Liver (tissue), 8 donors: ENCODE measurements at regions not wholly inside any gene's neighbourhood (a gene's known extent, or its start where the extent isn't known, plus 50 kb on each side); places are given as distances from the start of the nearest gene placed in this dataset.

Experiments used
- DNase-seq: peaks from one replicate; pipeline ENCODE4 v3.0.0-alpha.2; 2017; ENCODE audit warnings: low spot score
- H3K27ac ChIP-seq, 2 donors: one replicate each; pipeline ENCODE4 v1.7.0; 2013; ENCODE audit warnings: inconsistent platforms in 2 of 2, low read length in 2 of 2, control low read depth in 1 of 2, low read depth in 1 of 2, mild to moderate bottlenecking in 1 of 2
- H3K27me3 ChIP-seq, 4 donors: one replicate each; pipeline versions ENCODE4 v1.6.1 to v1.7.0; 2013; ENCODE audit warnings: low read length in 3 of 4, inconsistent platforms in 1 of 4, mild to moderate bottlenecking in 1 of 4, moderate library complexity in 1 of 4; ENCODE audit not compliant: control insufficient read depth in 4 of 4, insufficient read depth in 4 of 4
- H3K36me3 ChIP-seq, 4 donors: one replicate each; pipeline versions ENCODE4 v1.6.1 to v1.7.0; 2013; ENCODE audit warnings: low read length in 3 of 4, mild to moderate bottlenecking in 3 of 4, low read depth in 1 of 4, moderate library complexity in 1 of 4; ENCODE audit not compliant: control insufficient read depth in 4 of 4, insufficient read depth in 3 of 4
- H3K4me1 ChIP-seq, 4 donors: one replicate each; pipeline versions ENCODE4 v1.6.1 to v1.7.0; 2013; ENCODE audit warnings: low read length in 3 of 4, mild to moderate bottlenecking in 3 of 4, moderate library complexity in 1 of 4; ENCODE audit not compliant: control insufficient read depth in 4 of 4, insufficient read depth in 4 of 4
- H3K4me3 ChIP-seq, 3 donors: one replicate each; pipeline versions ENCODE4 v1.6.1 to v1.7.0; 2013; ENCODE audit warnings: low read length in 3 of 3, control low read depth in 1 of 3, low read depth in 1 of 3, mild to moderate bottlenecking in 1 of 3
- H3K9ac ChIP-seq, 2 donors: one replicate each; pipeline ENCODE4 v1.7.0; 2013; ENCODE audit warnings: low read length in 2 of 2, mild to moderate bottlenecking in 2 of 2, moderate library complexity in 2 of 2, control low read depth in 1 of 2, low read depth in 1 of 2
- H3K9me3 ChIP-seq, 4 donors: one replicate each; pipeline versions ENCODE4 v1.6.1 to v1.7.0; 2013; ENCODE audit warnings: low read length in 3 of 4; ENCODE audit not compliant: control insufficient read depth in 4 of 4
- ATF3 ChIP-seq: IDR thresholded peaks from 2 replicates; pipeline ENCODE4 v1.6.1; 2016; ENCODE audit warnings: antibody characterized with exemption
- CTCF ChIP-seq: fragments of 150-350 bp; IDR thresholded peaks from 2 replicates; pipeline ENCODE4 v1.5.1; 2017; ENCODE audit warnings: improper control_type of control experiment, low read depth, low read length; ENCODE audit not compliant: missing input control
- EGR1 ChIP-seq, 2 donors: IDR thresholded peaks; 2 replicates each; pipeline ENCODE4 v1.6.1; 2016 to 2018; ENCODE audit warnings: antibody characterized with exemption in 2 of 2, low read depth in 2 of 2
- FOXA1 ChIP-seq: IDR thresholded peaks from 2 replicates; pipeline ENCODE4 v1.6.1; 2016; ENCODE audit warnings: antibody characterized with exemption
- FOXA2 ChIP-seq: IDR thresholded peaks from 2 replicates; pipeline ENCODE4 v1.6.1; 2016; ENCODE audit warnings: antibody characterized with exemption
- GABPA ChIP-seq, 2 donors: IDR thresholded peaks in 1 of 2; conservative IDR thresholded peaks in 1 of 2; 2 replicates each; pipeline ENCODE4 v1.6.1; 2016; ENCODE audit warnings: antibody characterized with exemption in 2 of 2, mild to moderate bottlenecking in 1 of 2, moderate library complexity in 1 of 2
- HNF4A ChIP-seq, 2 donors: conservative IDR thresholded peaks; 2 replicates each; pipeline ENCODE4 v1.6.1; 2016; ENCODE audit warnings: antibody characterized with exemption in 2 of 2, mild to moderate bottlenecking in 2 of 2
- HNF4G ChIP-seq: IDR thresholded peaks from 2 replicates; pipeline ENCODE4 v1.6.1; 2016; ENCODE audit warnings: antibody characterized with exemption
- JUND ChIP-seq, 2 donors: IDR thresholded peaks; 2 replicates each; pipeline ENCODE4 v1.6.1; 2016; ENCODE audit warnings: antibody characterized with exemption in 2 of 2
- MAX ChIP-seq: IDR thresholded peaks from 2 replicates; pipeline ENCODE4 v1.6.1; 2016; ENCODE audit warnings: antibody characterized with exemption
- NR2F2 ChIP-seq: IDR thresholded peaks from 2 replicates; pipeline ENCODE4 v1.6.1; 2016; ENCODE audit warnings: antibody characterized with exemption
- RAD21 ChIP-seq, 2 donors: IDR thresholded peaks; 2 replicates each; pipeline ENCODE4 v1.6.1; 2016; ENCODE audit warnings: antibody characterized with exemption in 2 of 2, mild to moderate bottlenecking in 2 of 2
- REST ChIP-seq: IDR thresholded peaks from 2 replicates; pipeline ENCODE4 v1.6.1; 2016; ENCODE audit warnings: antibody characterized with exemption, mild to moderate bottlenecking
- SP1 ChIP-seq: IDR thresholded peaks from 2 replicates; pipeline ENCODE4 v1.6.1; 2018; ENCODE audit warnings: antibody characterized with exemption, mild to moderate bottlenecking
- TAF1 ChIP-seq: conservative IDR thresholded peaks from 2 replicates; pipeline ENCODE4 v1.6.1; 2016; ENCODE audit warnings: antibody characterized with exemption, mild to moderate bottlenecking
- ZBTB33 ChIP-seq: IDR thresholded peaks from 2 replicates; pipeline ENCODE4 v1.6.1; 2016; ENCODE audit warnings: antibody characterized with exemption
- WGBS: extraction: QIAGEN DNeasy Blood & Tissue Kit; methylation state at CpG from one replicate; pipeline ENCODE4 v1.1.7; 2013; 5-methylcytosine and 5-hydroxymethylcytosine counted together
- donor health status: healthy.
- donor health status: healthy.
- donor health status: healthy.
- donor health status: healthy.
- donor health status: healthy.

GRCh38 chr15:94770199-94770598 lies 538.8 kb downstream of the MCTP2 start:
- TF ChIP-seq ATF3 (no peak), FOXA2 (no peak), SP1 (no peak), HNF4G (no peak), NR2F2 (no peak), GABPA (IDR thresholded peaks at IDR 0.05 in 1 of 2, conservative IDR thresholded peaks at IDR 0.05 in 1 of 2) (no peak)
- Histone ChIP-seq H3K9me3 (no peaks in the 10 kb centered on the region), H3K27me3 (no peaks in the 10 kb centered on the region), H3K4me1 (no peaks in the 10 kb centered on the region), H3K9ac (no peak overlapping the region), H3K36me3 (no peaks in the 10 kb centered on the region), H3K27ac (no peak overlapping the region), H3K4me3 (no peak overlapping the region)
- 87% methylated on average over 10 of the region's 10 CpGs for WGBS
- no peak for DNase-seq

GRCh38 chr15:94777037-94777436 lies 545.7 kb downstream of the MCTP2 start:
- Histone ChIP-seq H3K9ac (no peak overlapping the region), H3K4me1 (no peaks in the 10 kb centered on the region), H3K27me3 (peaks cover 0 to 2% (median 0%) of the 10 kb centered on the region in 4 donors), H3K36me3 (no peaks in the 10 kb centered on the region), H3K4me3 (no peak overlapping the region), H3K9me3 (no peaks in the 10 kb centered on the region), H3K27ac (no peak overlapping the region)
- 83% methylated on average over 1 of the region's 1 CpG for WGBS
- DNase-seq = no peak
- no peak for TF ChIP-seq MAX
- TF ChIP-seq SP1 = no peak
- no peak for TF ChIP-seq TAF1
- no peak for TF ChIP-seq HNF4G
- no peak for TF ChIP-seq NR2F2
- TF ChIP-seq FOXA1 = no peak

- H3K36me3 ChIP-seq = no peaks in the 10 kb centered on the region
- H3K4me1 ChIP-seq = no peaks in the 10 kb centered on the region
- DNase-seq = no peak
- no peak overlapping the region for H3K9ac ChIP-seq
- H3K27ac ChIP-seq = no peak overlapping the region
- H3K27me3 ChIP-seq = peaks cover 0 to 2% (median 0%) of the 10 kb centered on the region in 4 donors
- H3K4me3 ChIP-seq = no peak overlapping the region
- TF ChIP-seq MAX (no peak), NR2F2 (no peak), REST (no peak), TAF1 (no peak), CTCF (no peak), ZBTB33 (no peak), RAD21 (IDR thresholded peaks at IDR 0.05) (no peak), FOXA1 (no peak), FOXA2 (no peak), GABPA (IDR thresholded peaks at IDR 0.05 in 1 of 2, conservative IDR thresholded peaks at IDR 0.05 in 1 of 2) (no peak), HNF4G (no peak), HNF4A (conservative IDR thresholded peaks at IDR 0.05) (no peak), JUND (IDR thresholded peaks at IDR 0.05) (no peak), EGR1 (IDR thresholded peaks at IDR 0.05; ENCODE audit: low read depth in 2 of 2) (no peak), SP1 (no peak)
- no peaks in the 10 kb centered on the region for H3K9me3 ChIP-seq
Observed at GRCh38 chr15:94778840-94779239, 547.5 kb downstream of the MCTP2 start.
